NCI-H1417 (cell line): ENCODE measurements at regions not wholly inside any gene's neighbourhood (a gene's known extent, or its start where the extent isn't known, plus 50 kb on each side); places are given as distances from the start of the nearest gene placed in this dataset.
A peak's percentile ranks its signal among the peaks of the same experiment; 100 is the strongest.
"Not testable (repeated sequence)": the region's sequence is repeated elsewhere in the genome, so short reads cannot be mapped to it uniquely, and the experiment has no call there.

Experiments used
- DNase-seq, 3 experiments: peaks; one replicate each; lab custom pipeline; 2025; lab: John Stamatoyannopoulos, UW

DNA sequence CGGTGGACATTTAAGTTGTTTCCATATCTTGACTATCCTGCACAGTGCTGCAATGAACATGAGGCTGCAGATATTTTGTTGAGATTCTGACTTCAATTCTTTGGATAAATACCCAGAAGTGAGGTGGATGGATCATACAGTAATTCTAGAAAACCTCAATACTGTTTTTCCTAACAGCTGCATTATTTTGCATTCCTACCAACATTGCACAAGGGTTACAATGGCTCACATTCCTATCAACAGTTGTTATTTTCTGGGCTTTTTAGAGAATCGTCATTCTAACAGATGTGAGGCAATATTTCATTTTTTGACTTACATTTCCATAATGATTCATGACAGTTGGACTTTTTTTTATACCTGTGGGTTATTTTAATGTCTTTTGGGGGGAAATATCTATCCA, 716.9 kb upstream of the ANO3 start:
- DNase-seq: no peak

DNA sequence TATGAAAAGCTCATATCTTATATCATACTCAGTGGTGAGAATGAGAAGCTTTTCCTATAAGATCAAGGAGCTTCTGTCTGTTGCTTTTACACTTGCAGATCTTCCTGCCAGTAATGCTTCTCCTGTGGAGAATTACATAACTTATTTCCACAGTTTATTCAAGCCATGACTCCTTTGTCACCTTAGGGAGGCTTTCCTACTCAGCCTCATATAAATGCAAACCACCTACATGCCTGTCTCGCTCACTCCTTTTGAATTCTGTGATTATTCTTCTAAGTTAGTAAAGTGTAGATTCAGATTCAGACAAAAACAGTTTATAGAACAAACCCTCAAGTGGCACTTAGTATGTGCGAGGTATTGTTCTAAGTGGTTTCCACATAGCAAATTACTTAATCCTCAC, 716.1 kb upstream of the ANO3 start:
- DNase-seq: no peak

DNA sequence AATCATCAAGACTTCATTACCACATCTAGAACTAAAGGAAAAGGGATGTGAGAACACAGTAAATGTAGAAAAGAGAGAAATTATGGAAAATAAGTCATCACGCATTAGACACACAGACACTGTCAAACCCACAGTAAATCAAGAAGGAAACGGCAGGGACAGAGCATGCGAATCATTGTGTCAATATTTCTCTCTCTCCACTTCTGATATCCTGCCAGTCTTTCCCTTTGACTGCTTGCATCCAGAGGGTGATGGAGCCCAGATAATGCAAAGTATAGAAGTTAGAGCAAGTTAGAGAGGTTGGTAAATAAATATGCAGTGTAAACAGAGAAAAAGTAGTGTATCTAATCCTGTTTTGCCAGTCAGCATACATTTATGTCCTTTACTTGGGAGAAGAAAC, 706.8 kb upstream of the ANO3 start:
- DNase-seq: no peak

DNA sequence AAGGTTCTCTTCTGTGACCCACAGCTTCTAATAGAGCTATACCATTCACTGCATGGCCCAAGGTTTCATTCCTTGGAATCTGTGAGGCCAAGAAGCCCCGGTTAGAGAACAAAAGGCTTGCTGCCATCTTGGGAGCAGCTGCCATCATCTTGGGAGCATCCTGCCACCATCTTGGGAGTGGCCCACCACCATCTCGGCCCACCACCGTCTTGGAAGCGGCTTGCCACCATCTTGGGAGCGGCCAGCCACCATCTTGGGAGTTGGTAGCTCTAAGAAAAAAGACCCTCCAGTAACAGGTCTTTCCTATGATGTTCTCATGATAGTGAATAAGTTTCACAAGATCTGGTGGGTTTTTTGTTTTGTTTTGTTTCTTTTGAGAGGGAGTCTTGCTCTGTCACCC, 703.9 kb upstream of the ANO3 start:
- no peak for DNase-seq

DNA sequence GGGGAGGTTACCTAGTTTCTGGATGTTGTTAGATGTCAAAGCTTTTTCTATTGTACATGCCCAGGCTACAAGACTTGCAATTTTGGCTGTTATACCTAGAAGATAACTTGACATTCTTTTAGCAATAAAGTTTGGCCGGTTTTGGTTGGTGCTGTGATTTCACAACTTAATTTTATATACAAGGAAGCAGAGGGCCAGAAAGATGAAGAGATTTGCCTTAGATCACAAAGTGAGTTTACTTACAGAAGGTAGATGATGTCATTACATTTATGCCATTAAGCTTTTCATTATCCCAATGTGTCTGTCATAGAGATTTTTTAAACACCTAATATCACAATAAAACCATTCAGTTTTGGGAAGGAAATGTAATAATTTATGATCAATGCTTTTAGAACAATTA, 698.7 kb upstream of the ANO3 start:
- DNase-seq: no peak

DNA sequence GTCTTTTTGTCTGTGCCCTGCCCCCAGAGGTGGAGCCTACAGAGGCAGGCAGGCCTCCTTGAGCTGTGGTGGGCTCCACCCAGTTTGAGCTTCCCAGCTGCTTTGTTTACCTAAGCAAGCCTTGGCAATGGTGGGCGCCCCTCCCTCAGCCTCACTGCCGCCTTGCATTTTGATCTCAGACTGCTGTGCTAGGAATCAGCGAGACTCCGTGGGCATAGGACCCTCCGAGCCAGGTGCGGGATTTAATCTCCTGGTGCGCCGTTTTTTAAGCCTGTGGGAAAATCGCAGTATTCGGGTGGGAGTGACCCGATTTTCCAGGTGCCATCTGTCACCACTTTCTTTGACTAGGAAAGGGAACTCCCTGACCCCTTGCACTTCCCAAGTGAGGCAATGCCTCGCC, 682.7 kb upstream of the ANO3 start:
- not testable (repeated sequence) for DNase-seq

DNA sequence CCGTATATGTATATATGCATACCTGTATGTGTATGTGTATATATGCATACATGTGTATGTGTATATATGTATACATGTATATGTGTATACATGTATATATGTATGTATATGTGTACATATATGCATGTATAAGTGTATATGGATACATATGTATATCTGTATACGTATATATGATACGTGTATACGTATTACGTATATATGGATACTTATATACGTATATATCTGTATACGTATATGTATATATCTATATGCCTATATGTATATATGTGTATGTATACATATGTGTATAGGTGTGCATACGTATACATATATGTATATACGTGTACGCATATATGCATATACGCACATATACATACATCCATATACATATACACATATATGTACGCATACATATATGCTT, 681.6 kb upstream of the ANO3 start:
- DNase-seq: no peak

DNA sequence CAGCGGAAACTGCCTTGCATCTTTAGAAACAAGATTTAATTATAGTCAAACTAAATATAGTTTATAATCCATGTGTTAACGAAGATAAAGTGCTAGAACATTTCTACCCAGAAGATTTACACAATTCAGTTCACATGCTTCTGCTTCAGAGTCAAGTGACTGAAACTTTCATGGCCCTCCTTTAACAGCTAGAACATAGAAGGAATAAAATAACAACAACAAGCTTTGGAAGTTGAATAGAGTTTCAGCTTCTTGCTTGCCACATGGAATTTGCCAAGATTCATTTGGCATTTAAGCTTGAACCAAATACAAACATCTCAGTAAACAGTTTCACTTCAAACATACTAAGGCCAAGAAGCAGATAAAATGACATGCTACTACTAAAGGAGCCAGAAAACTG, 676.3 kb upstream of the ANO3 start:
- no peak for DNase-seq

DNA sequence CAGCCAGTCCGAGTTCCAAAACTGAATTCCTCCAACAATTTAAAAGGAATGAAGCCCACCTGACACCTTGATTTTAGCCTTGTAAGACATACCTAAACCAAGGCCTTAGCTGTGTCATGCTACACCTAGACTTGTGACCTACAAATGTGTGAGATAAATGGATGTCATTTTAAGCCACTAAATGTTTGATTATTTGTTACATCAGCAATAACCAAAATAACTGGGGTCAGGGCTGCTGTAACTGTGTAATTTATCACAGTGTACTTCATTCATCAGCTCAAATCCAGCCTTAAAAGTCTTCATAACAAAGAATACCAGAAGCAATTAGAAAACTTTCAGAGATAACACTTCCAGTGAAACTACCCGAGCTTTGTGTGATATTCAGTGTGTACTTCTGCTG, 673.0 kb upstream of the ANO3 start:
- DNase-seq: no peak

DNA sequence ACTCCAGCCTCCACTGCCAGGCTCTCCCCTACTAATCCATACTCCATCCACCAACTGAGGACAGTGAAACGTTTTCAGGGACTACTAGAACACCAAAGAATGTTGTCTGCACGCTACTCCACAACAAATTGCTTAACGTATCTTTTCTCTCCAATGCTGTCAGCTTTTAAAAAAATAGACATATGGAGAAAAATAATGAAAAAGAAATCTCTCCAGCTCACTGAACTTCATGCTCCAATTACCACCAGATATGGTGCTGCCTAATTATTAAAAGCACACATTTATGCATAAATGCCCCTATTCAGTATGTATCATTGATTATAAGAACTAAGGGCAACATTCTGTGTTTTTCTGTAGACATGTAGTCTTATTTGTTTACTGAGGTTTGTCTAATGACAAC, 672.2 kb upstream of the ANO3 start:
- no peak for DNase-seq

DNA sequence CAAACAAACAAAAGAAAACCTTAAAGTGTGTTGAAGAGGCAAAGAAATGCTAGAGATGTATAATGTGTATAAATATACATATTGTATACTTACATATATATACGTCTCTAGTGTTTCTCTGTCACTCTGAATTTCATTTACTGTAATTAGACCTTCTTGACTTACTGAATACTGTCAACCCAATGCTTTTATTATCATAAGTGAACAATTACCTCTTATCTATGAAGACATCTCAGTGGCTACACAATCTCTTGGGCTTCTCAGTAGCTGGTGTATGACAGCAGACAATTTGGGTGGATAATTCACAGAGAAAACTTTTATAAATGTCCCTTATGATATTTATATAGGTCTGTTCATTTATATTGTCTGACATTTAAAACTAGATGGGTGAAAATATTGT, 664.1 kb upstream of the ANO3 start:
- DNase-seq: no peak

DNA sequence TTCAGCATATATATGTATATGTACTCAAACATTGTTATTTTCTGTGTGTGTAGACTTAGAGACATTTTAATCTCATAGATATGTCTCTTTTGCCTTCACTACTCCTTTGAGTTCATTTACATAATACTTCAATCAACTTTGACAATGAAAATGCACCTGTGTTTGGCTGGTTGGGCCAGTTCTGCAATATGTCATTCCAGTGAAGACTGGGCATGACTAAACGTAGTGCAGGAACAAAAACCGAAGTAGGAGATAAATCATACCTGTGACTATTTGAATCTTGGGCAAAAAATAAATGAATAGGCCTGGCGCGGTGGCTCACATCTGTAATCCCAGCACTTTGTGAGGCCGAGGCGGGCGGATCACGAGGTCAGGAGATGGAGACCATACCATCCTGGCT, 640.0 kb upstream of the ANO3 start:
- no peak for DNase-seq

DNA sequence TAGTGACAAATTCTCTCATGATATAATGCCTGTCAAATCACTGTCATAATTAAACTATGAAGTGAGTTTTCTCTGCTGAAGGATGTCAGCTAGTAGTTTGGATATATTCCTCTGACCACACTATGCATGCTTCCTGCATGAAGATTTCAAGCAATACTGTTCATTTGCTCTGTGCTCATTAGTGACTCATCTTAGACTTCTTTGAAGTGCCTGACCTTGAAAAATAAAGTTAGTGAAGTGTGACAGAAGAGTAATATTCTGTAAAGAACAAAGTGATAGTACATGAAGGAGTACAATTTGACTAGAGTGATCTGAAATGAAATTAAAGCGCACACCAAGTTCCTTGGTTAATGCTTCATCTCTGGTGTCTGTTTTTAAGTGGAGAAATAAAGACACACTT, 629.5 kb upstream of the ANO3 start:
- no peak for DNase-seq

DNA sequence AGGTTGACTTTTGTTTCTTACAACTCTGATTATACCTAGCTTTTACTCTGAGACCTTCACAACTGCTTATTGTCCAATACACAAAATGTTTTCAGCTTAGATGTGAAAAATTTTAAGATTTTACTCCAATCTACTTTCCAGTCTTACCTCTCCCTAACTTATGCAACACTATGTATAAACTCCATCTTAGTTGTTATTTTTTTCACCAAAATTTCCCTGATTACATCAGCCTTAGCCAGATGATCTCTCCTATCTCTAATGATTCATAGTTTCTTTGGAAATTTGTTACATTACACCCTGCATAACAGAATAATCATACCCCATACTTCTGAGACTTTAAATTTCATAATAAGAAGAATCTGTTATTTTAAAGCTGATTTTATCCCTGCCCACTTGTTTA, 621.0 kb upstream of the ANO3 start:
- DNase-seq: no peak

DNA sequence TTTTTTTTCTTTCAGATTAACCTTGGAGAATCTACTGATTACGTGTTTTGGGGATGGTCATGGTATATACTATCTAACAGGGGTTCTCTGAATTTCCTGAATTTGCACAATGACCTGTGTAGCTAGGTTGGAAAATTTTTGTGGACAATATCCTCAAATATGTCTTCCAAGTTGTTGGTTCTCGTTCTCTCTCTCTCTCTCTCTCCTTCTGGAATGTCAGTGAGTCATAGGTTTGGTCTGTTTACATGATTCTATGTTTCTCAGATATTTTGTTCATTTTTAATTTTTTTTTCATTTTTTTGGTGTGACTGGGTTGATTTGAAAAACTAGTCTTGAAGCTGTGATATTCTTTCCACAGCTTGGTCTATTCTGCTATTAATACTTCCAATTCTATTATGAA, 604.0 kb upstream of the ANO3 start:
- DNase-seq: no peak

DNA sequence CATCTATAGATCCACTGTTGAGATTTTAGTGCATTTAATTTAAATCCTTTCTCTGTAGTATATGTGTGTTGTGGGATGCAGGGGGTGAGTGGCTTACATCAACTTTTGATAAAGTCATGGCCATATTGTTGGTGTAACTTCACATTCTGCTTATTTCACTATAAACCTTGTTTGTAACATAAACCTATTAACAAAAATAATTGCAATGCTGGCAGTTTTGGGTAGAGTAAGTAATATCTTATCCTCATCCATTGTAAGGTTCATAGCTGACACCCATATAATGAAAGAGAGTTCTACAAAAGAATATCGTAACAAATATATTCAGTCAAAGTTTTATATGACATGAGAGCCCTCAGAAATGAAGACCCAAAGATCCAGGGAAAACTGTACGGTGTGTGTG, 601.7 kb upstream of the ANO3 start:
- DNase-seq: no peak

DNA sequence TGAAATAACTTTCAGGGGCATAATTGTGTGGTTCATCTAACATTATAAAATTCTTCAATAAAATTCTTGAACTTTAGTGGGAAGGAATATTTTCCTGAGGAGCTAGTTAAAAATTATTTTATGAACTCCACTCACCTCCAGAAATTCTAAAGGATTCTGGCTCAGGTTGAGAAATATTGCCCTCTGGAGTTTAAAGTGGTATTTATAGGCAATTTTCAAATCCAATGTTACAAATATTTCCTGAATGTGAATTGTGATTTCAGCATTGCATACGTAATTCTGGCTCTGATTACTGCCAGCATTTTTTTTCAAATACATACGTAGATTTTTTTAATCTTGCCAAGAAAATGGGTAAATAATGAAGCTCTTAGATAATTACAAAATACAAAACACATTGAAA, 598.2 kb upstream of the ANO3 start:
- DNase-seq: peak in 1 of 3 experiments; percentile 10

DNA sequence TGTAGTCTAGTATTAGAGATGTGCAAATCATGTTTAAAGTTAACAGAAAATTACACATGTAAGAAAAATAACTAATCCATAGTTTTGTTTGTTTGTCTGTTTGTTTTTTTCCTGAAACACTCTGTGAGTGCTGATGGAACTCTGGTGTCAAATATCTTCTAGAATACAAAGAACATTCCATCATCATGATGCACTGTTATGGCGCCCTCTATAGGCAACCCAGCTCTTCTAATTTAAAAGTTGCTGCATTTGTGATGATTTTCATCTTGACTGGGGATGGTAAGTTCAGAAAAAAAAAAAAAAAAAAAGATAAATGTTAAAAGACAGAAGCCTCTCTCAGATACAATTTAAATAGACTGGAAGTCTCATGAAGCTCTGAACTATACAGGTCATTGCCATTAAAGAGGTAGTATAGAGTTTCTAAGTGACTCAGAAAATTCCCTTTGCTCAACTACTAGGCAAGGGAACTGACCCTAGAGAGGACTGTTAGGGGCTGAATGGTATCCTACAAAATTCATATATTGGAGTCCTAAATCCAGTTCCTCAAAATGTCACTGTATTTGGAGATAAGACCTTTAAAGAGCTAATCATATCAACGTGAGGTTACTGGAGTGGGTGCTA, 597.2 kb upstream of the ANO3 start:
- peak in 1 of 3 experiments; percentile 28 for DNase-seq

DNA sequence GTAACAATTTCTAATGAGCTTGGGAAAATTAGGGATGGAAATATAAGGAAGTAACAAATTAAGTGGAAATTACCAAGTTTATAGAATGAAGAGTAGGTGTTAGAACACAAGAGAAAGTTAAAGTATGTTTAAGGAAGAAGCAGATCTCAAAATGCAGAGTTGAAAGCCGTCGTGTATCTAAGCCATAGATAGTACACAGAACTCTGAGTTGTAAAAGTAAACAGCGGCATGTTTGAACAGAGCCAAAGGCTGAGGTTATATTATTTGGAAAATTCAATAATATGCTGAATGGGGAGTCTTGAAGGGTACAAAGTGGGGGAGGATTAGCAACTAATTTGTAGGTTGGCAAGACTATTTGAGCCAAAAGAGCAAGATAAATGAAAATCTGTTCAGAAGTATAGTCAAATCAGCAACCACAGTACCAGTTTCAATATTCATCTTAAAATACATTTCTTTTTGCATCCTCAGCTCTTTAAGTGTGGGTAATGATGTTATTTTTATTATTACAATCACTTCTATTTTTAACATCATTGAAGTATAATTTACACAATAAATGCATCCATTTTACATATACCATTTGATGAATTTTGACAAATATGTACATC, 594.8 kb upstream of the ANO3 start:
- DNase-seq: no peak

DNA sequence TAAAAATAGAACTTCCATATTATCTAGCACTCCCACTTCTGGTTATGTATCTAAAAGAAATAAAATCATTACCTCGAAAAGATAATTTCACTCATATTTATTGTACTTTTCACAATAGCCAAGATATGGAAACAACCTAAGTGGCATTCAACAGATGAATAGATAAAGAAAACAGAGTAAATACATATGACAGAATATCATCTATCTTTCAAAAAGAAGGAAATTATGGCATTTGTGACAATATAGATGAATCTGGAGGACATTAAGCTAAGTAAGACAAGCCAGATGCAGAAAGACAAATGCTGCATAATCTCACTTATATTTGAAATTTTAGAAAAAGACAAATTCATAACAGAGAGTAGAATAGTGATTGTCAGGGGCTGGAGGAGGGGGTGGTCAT, 590.0 kb upstream of the ANO3 start:
- DNase-seq: no peak

DNA sequence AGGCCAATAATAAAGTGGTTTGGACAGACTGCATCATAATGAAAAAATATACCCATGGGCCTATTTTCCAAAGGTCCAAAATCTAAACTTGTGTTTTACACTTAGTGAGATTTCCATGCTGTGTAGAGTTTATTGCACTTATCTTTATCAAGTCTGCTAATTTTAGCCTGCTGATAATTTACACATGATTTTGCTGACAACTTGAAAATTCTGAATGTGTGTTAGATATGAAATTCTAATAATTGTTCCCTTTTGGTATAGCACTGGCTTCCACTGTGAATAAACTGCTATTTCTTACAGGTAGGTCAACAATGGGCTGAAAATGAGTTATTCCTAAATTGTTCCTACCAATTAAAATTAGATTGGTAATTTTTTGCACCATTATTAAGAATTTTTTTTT, 589.1 kb upstream of the ANO3 start:
- DNase-seq: no peak

DNA sequence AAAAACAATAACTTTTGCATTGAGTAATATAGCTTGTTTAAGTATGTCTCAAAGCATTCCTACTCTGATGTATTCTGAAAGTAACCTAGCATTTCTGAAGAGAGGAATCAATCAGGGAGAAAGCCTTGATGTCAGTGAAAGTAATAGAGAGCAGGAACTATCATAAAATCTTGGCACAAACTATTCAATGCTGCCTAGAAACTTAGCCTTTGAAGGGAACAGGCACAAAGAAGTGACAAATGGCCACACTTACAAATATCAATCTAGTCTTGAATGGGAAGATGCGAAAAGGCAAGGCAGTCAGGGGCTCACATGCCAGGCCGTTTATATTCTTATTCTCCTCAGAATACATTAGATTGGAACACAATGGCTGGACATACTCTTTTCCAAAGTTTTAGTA, 576.5 kb upstream of the ANO3 start:
- DNase-seq: no peak

DNA sequence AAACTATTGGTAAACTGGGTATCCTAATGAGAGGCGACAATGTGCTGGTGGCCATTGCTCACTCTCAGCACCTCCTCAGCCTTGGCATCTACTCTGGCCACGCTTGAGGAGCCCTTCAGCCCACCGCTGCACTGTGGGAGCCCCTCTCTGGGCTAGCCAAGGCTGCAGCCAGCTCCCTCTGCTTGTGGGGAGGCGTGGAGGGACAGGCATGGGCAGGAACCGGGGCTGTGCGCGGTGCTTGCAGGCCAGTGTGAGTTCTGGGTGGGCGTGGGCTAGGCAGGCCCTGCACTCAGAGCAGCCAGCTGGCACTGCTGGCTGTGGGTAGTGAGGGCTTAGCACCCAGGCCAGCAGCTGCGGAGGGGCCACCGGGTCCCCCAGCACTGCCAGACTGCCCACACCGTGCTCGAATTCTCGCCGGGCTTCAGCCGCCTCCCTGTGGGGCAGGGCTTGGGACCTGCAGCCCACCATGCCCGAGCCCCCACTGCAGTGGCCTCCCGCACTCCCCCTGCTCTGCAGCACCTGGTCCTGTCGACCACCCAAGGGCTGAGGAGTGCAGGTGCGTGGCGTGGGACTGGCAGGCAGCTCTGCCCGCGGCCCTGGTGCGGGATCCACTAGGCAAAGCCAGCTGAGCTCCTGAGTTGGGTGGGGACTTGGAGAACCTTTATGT, 575.9 kb upstream of the ANO3 start:
- DNase-seq: no peak

DNA sequence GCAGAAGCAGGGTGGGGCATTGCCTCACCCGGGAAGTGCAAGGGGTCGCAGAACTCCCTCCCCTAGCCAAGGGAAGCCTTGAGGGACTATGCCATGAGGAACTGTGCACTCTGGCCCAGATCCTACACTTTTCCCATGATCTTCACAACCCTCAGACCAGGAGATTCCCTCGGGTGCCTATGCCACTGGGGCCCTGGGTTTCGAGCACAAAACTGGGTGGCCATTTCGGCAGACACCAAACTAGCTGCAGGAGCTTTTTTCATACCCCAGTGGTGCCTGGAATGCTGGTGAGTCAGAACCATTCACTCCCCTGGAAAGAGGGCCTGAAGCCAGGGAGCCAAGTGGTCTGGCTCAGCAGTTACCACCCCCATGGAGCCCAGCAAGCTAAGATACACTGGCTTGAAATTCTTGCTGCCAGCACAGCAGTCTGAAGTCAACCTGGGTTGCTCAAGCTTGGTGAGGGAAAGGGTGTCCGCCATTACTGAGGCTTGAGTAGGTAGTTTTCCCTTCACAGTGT, 573.7 kb upstream of the ANO3 start:
- no peak for DNase-seq
